ENCODE measurements at regions not wholly inside any gene's neighbourhood (a gene's known extent, or its start where the extent isn't known, plus 50 kb on each side); places are given as distances from the start of the nearest gene placed in this dataset.

DNA sequence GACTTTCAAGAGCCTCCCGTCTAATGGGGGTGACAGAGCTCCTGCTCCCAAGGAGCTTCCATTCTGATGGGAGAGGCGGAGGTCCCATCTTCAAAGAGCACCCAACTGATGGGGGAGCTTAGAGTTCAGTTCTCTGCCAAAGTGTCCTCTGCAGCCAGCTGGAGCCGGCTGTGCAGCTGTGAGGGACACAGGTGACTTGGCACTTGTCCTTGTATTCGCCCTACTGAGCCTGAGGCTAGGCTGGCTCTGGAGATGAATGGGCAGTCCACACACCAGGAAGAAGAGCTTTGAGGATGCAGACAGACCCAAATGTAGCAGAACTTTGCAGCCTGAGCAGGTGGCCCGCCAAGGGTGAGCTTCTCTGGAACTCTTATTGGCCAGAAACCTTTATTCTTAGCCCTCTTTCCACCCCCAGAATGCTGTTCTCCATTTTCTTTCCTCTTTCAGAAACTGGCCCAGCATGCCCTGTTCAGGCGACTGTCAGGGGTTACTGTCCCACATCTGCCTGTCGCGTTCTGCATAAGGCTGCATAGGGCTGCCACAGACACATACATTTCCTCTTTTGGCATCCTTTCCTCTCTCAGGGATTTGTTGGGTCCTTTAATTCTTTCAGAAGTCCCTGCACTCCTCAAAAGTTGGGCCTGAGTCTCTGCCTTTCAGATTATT, 108.7 kb upstream of the LRFN2 start:
- no peaks in the 10 kb centered on the region for H3K4me1 ChIP-seq
- in situ Hi-C loops (cut with MboI; ENCODE audit: low sequenced_read_pairs), result no loop called here
- no peak for DNase-seq (ENCODE audit: low spot score in 2 of 2)
- no peaks in the 10 kb centered on the region; the same call in 1 of the 2 replicates for H3K27me3 ChIP-seq (ENCODE audit: low read depth)
- no peak overlapping the region for H3K4me3 ChIP-seq
- H3K36me3 ChIP-seq (replicated peaks), result no peaks in the 10 kb centered on the region
- H3K9me3 ChIP-seq, result no peaks in the 10 kb centered on the region

DNA sequence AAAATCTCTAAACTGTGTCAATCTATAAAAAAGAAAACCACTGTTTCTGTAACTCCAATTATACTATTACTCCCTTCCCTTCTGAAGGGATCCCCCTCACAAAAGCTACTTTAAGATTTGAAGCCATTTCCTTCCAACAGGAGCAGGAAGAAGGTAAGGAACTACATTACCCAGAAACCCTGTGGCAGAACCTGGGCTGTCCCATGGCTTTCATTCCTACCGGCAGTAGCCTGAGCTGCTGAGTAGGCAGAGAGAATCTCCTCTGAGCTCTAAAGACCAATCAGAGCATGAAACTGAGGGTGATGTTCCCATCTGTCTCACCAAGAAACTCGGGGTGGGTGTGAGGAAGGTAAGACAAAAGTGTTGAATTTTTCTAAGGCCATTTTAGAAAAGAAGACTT, 108.0 kb upstream of the LRFN2 start:
- Histone ChIP-seq H3K4me3 (no peak overlapping the region), H3K36me3 (replicated peaks) (no peaks in the 10 kb centered on the region), H3K27me3 (ENCODE audit: low read depth) (no peaks in the 10 kb centered on the region; the same call in 1 of the 2 replicates), H3K4me1 (no peaks in the 10 kb centered on the region), H3K9me3 (no peaks in the 10 kb centered on the region)
- no peak for DNase-seq (ENCODE audit: low spot score in 2 of 2)
- in situ Hi-C loops (cut with MboI; ENCODE audit: low sequenced_read_pairs), result no loop called here

DNA sequence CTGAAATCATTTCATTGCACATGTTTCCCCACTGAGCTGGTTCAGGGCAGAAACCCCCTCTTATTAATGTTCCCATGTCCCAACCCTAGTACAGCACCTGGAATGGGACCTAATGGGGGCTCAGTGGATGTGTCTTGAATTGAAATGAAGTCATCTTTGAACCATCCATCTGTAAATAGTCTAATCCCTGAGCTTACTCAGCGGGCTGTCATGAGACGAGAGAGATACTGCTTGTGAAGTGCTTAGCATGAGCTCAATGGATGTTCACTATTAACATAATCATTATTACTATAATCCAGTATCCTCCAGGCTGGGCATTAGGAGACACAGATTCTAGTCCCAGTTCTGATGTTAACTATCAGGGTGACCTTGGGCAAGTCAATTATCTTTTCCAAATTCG, 106.6 kb upstream of the LRFN2 start:
- Histone ChIP-seq H3K27me3 (ENCODE audit: low read depth) (no peaks in the 10 kb centered on the region), H3K36me3 (replicated peaks) (no peaks in the 10 kb centered on the region), H3K4me3 (no peak overlapping the region), H3K9me3 (no peaks in the 10 kb centered on the region), H3K4me1 (no peaks in the 10 kb centered on the region)
- no peak for DNase-seq (ENCODE audit: low spot score in 2 of 2)
- in situ Hi-C loops (cut with MboI; ENCODE audit: low sequenced_read_pairs), result no loop called here

DNA sequence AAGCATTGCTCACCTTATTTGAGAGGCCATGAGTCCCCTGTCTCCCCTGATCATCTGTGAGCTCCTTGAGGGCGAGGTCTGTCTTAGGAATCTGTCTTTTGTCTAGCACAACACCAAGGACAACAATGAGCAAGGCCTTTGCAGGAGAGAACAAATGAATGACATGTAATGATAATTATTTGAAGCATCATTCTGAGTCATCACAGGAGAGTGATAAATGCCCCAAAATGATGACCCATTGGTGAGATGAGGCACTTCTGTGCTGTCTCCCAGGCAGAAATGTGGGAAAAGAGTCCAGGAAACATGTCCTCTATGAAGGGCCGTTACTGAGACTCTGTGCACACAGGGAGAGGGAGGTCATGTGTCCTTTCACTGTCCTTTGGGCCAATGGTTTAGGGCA, 105.2 kb upstream of the LRFN2 start:
- no peaks in the 10 kb centered on the region for H3K36me3 ChIP-seq (replicated peaks)
- DNase-seq (ENCODE audit: low spot score in 2 of 2), result no peak
- in situ Hi-C loops (cut with MboI; ENCODE audit: low sequenced_read_pairs), result no loop called here
- no peak overlapping the region for H3K4me3 ChIP-seq
- H3K9me3 ChIP-seq, result no peaks in the 10 kb centered on the region
- no peaks in the 10 kb centered on the region for H3K27me3 ChIP-seq (ENCODE audit: low read depth)
- H3K4me1 ChIP-seq, result no peaks in the 10 kb centered on the region

DNA sequence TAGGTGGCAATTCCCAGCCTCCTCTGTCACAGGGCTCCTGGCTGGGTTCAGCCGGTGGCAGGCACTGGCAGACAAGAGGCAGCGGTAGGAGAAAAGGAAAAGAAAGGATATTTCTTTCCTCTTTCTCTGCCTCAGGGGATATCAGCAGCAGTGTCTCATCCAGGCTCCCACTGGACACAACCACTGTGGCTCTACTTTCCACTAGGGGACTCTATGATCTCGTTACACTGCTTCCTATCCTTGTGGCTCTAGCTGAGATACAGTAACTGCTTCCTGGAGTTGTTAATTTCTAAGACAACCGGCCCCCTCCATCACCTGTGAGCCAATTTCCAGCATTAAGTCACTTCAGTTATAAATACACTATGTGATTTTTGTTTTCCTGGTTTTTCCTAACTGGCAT, 102.0 kb upstream of the LRFN2 start:
- in situ Hi-C loops (cut with MboI; ENCODE audit: low sequenced_read_pairs), result no loop called here
- Histone ChIP-seq H3K4me3 (no peak overlapping the region), H3K27me3 (ENCODE audit: low read depth) (no peaks in the 10 kb centered on the region), H3K4me1 (no peaks in the 10 kb centered on the region), H3K9me3 (no peaks in the 10 kb centered on the region), H3K36me3 (replicated peaks) (no peaks in the 10 kb centered on the region)
- DNase-seq (ENCODE audit: low spot score in 2 of 2), result no peak

DNA sequence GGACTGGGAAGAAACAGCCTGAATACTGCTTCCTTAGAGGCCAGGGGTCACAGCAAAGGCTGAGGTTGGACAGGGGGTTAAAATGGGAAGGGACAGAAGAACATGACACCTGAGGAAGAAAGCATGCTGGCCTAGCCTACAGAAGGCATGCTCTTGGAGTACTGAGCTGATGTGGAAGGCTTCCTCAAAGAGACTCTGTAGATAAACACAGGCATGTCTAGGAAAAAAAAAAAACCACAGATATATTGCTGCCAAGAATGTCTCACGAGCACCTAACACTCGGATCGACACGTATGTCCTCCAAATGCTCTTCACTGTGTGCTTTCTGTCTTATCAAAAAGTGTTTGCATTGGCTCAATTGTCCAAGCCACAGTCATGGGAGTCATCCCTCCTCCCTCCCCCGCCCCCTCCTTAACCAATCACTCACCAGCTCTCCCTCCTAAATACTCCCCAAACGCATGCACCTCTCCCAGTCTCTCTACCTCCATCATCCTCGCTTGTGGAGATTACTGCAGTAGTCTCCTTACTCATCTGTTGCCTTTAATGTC, 101.1 kb upstream of the LRFN2 start:
- no peak for DNase-seq (ENCODE audit: low spot score in 2 of 2)
- in situ Hi-C loops (cut with MboI; ENCODE audit: low sequenced_read_pairs), result no loop called here
- no peaks in the 10 kb centered on the region for H3K27me3 ChIP-seq (ENCODE audit: low read depth)

DNA sequence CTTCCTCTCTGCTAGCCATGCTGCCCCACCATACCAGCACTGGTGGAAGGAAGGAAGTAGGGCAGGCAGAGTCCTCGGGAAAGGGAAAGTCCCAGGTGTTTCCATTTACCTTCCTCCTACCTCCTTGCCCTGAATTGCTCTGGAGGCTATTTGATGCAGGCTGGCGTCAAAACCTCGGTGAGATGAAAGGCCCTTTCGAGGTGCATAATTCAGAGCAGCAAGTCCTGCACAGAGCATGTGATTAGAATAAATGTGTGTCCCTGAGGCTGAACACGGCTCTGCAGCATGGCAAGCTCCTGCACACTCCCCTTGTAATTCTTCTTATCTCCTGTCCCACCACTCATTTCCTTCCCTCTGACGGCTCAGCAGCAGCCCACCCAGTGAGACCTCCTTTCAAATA, 98.7 kb upstream of the LRFN2 start:
- Histone ChIP-seq H3K4me1 (no peaks in the 10 kb centered on the region), H3K4me3 (no peak overlapping the region), H3K36me3 (replicated peaks) (no peaks in the 10 kb centered on the region), H3K27me3 (ENCODE audit: low read depth) (no peaks in the 10 kb centered on the region), H3K9me3 (no peaks in the 10 kb centered on the region)
- in situ Hi-C loops (cut with MboI; ENCODE audit: low sequenced_read_pairs), result no loop called here
- no peak for DNase-seq (ENCODE audit: low spot score in 2 of 2)

More for the DNA sequence above, 101.1 kb upstream of the LRFN2 start:
- Histone ChIP-seq H3K9me3 (no peaks in the 10 kb centered on the region), H3K4me3 (no peak overlapping the region), H3K4me1 (no peaks in the 10 kb centered on the region), H3K36me3 (replicated peaks) (no peaks in the 10 kb centered on the region)

DNA sequence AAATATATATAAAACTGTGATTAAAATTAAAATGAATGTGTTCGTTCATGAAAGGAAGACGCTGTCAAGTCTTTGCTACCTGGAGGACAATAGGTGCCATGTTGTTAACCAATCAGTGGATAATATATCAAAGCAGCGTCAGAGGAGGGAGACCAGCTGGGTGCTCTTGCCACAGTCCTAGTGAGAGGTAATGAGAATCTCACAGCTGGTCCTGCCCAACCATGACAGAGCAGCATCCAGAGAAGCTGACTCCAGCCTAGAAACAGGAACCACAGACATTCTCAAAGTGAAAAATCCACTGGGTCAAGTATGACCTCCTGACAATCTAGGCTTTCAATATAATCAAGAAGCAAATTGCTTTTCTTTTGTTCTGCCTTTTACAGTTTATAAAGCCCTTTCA, 94.5 kb upstream of the LRFN2 start:
- no peak for DNase-seq (ENCODE audit: low spot score in 2 of 2)
- Histone ChIP-seq H3K9me3 (no peaks in the 10 kb centered on the region), H3K27me3 (ENCODE audit: low read depth) (no peaks in the 10 kb centered on the region), H3K36me3 (replicated peaks) (no peaks in the 10 kb centered on the region), H3K4me1 (no peaks in the 10 kb centered on the region), H3K4me3 (no peak overlapping the region)
- in situ Hi-C loops (cut with MboI; ENCODE audit: low sequenced_read_pairs), result no loop called here

DNA sequence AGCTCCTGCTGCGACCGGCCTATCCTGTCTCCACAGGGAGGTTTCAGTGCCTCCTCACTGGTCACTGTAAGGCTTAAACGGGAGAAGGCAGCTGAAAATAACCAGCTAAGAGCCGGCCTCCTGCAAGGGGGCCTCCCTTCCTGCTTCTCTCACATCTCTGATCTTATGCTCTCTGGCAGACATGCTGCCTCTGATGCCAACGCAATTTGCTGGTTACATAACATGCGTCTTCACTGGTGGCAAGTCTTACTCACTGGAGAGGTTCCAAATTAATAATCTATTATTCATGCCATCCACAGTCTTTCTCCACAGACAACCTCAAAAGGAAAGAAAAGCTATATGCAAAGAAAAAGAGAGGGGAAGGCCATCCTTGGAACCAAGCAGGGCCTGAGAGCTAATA, 91.8 kb upstream of the LRFN2 start:
- no peaks in the 10 kb centered on the region for H3K4me1 ChIP-seq
- H3K27me3 ChIP-seq (ENCODE audit: low read depth), result no peaks in the 10 kb centered on the region
- H3K36me3 ChIP-seq (replicated peaks), result no peaks in the 10 kb centered on the region
- DNase-seq (ENCODE audit: low spot score in 2 of 2), result no peak
- no peak overlapping the region for H3K4me3 ChIP-seq
- no peaks in the 10 kb centered on the region for H3K9me3 ChIP-seq
- in situ Hi-C loops (cut with MboI; ENCODE audit: low sequenced_read_pairs), result no loop called here

DNA sequence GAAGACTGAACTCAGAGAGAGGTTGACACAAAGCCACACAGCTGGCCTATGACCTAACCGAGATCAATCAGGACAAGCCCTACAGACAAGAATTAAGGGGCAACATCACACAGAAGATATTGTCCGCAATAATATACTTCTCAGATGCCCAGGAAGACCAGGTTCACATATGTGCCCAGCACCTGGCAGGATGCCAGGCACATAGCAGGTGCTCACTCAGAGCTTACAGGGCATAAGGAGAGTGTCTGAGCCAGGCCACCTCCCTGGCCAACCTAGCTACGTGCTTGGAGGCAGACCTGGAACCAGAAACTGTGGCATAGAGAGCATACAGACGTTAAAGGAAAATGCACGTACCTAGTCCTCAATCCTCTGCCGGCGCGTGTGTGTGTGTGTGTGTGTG, 87.0 kb upstream of the LRFN2 start:
- Histone ChIP-seq H3K9me3 (no peaks in the 10 kb centered on the region), H3K4me1 (no peaks in the 10 kb centered on the region), H3K36me3 (replicated peaks) (no peaks in the 10 kb centered on the region), H3K27me3 (ENCODE audit: low read depth) (no peaks in the 10 kb centered on the region), H3K4me3 (no peak overlapping the region)
- in situ Hi-C loops (cut with MboI; ENCODE audit: low sequenced_read_pairs), result no loop called here
- DNase-seq (ENCODE audit: low spot score in 2 of 2), result no peak

DNA sequence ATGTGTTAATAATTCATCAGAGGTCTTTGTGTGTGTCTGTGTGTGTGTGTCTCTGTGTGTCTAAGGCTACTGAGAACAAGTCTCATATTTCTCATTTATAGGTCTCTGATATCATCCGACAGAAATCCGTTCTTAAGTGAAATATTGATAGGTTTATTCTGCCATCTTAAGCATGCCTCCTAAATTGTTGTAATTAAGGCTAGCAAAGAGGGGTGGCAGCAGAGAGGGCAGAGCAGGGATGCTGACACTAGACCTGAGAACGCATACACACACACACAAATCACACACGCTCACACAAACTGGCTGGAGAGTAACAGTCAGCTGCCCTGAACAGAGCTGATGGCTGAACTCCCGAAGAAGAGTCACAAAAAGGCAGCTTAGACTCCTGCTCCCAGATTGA, 84.9 kb upstream of the LRFN2 start:
- no peaks in the 10 kb centered on the region for H3K36me3 ChIP-seq (replicated peaks)
- H3K9me3 ChIP-seq, result no peaks in the 10 kb centered on the region
- no peak overlapping the region for H3K4me3 ChIP-seq
- DNase-seq (ENCODE audit: low spot score in 2 of 2), result no peak
- in situ Hi-C loops (cut with MboI; ENCODE audit: low sequenced_read_pairs), result no loop called here
- no peaks in the 10 kb centered on the region for H3K4me1 ChIP-seq
- no peaks in the 10 kb centered on the region for H3K27me3 ChIP-seq (ENCODE audit: low read depth)

DNA sequence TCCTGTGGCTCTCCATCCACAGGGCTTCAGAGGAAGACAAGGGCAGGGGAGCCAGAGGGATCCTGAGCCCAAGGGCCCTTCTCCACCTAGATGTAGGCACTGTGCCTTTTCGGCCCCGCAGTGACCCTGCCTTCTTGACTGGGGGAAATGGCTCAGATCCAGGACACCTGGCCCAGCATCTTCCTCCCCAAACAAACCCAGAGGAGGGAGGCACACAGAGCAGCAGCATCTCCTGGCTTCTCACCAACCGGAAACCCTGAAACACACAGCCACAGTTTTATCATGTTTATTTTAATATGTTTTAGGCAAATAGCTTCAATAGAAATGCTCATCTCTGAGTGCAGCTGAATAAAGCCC, 84.5 kb upstream of the LRFN2 start:
- in situ Hi-C loops (cut with MboI; ENCODE audit: low sequenced_read_pairs), result no loop called here
- H3K36me3 ChIP-seq (replicated peaks), result no peaks in the 10 kb centered on the region
- no peak overlapping the region for H3K4me3 ChIP-seq
- no peaks in the 10 kb centered on the region for H3K4me1 ChIP-seq
- H3K9me3 ChIP-seq, result no peaks in the 10 kb centered on the region
- DNase-seq (ENCODE audit: low spot score in 2 of 2), result no peak
- no peaks in the 10 kb centered on the region for H3K27me3 ChIP-seq (ENCODE audit: low read depth)

DNA sequence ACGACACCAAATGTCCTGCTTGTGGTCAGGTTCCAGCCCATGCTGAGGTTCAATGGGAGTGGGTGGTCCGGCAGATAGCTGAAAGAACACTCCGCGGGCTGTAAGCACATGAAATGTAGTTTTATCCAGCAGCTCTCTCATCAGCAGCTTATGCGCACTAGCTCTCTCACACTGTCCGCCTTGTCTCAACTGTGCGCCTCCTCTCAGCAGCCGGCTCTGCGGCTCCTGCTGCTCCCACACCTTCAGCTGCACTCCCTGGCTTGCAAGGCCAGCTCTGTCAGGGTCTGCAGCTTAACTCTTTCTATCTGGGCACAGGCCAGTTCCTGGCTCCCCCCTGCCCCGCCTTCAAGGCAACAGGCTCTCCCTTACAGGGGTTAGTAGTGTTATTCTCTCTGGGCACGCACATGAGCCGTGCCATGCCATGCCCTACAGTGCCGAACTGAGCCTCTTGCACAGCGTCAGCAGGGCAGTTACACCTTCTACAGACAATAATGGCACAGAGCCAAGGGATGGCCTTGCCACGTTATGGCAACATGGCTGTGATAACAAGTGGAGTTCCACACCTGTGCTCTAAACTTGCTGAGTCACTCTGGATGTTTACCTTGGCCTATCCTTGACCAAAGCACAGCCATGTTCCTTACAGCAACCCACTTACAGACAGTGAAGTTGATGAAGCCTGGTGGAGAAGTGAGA, 84.0 kb upstream of the LRFN2 start:
- no peaks in the 10 kb centered on the region for H3K36me3 ChIP-seq (replicated peaks)
- H3K4me1 ChIP-seq, result no peaks in the 10 kb centered on the region
- no peak overlapping the region for H3K4me3 ChIP-seq
- DNase-seq (ENCODE audit: low spot score in 2 of 2), result no peak
- in situ Hi-C loops (cut with MboI; ENCODE audit: low sequenced_read_pairs), result no loop called here
- no peaks in the 10 kb centered on the region for H3K27me3 ChIP-seq (ENCODE audit: low read depth)
- H3K9me3 ChIP-seq, result no peaks in the 10 kb centered on the region

DNA sequence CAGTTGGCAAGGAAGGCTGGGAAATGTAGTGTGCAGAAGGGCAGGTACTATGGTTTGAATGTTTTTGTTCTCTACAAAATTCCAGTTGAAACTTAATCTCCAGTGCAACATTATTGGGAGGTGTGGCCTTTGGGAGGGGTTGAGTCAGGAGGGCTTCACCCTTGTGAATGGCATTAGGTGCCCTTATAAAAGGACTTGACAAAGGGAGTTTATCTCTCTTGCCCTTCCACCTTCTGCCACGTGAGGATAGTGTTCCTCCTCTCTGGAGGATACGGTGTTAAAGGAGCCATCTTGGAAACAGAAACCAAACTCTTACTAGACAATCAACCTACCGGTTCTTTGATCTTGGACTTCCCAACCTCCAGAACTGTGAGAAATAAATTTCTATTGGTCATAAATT, 82.2 kb upstream of the LRFN2 start:
- in situ Hi-C loops (cut with MboI; ENCODE audit: low sequenced_read_pairs), result no loop called here
- H3K4me3 ChIP-seq, result no peak overlapping the region
- no peak for DNase-seq (ENCODE audit: low spot score in 2 of 2)
- no peaks in the 10 kb centered on the region for H3K9me3 ChIP-seq
- H3K27me3 ChIP-seq (ENCODE audit: low read depth), result no peaks in the 10 kb centered on the region
- H3K4me1 ChIP-seq, result no peaks in the 10 kb centered on the region
- H3K36me3 ChIP-seq (replicated peaks), result no peaks in the 10 kb centered on the region
